ENCODE measurements at regions not wholly inside any gene's neighbourhood (a gene's known extent, or its start where the extent isn't known, plus 50 kb on each side); places are given as distances from the start of the nearest gene placed in this dataset.

DNA sequence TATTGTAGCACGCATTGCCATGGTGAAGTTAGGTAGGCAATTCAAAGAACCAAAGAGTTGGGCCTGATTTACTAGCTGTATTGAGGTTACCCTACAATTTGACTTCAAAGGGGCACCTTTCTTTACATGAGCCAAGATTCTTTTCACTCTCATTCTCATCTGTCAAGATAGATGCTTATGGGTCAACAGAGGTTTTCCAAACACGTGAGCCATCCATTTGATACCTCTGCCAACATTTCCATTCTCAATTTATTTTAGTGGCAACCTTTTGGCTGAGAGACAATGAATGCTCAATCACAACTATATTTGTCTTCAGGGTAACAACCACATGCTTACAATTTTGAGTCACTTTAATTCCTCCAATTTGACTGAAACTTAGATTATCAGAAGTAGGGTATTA, 370.6 kb upstream of the CDH20 start:
- Histone ChIP-seq H3K4ac (ENCODE audit: low read depth, low read length) (no peak overlapping the region), H2AFZ (ENCODE audit: low read length) (no peak overlapping the region), H4K91ac (ENCODE audit: insufficient read length, low read depth, low read length) (no peak overlapping the region), H2AK5ac (ENCODE audit: insufficient read length, low read length) (no peak overlapping the region), H3K18ac (ENCODE audit: insufficient read length, low read depth, low read length) (no peak overlapping the region), H3T11ph (ENCODE audit: low read length) (no peak overlapping the region), H3K14ac (ENCODE audit: insufficient read depth, low read length) (no peak overlapping the region), H2BK12ac (ENCODE audit: insufficient read length, low read depth, low read length) (no peak overlapping the region), H3K79me2 (ENCODE audit: insufficient read depth, low read length) (no peaks in the 10 kb centered on the region), H3K4me2 (ENCODE audit: insufficient read depth, insufficient read length, low read length) (no peak overlapping the region), H3K9me3 (ENCODE audit: control insufficient read depth, low read depth, low read length) (no peaks in the 10 kb centered on the region), H4K8ac (replicated peaks; ENCODE audit: insufficient read length, low read depth, low read length) (no peak overlapping the region), H2BK120ac (ENCODE audit: low read depth, low read length, poor library complexity, severe bottlenecking) (no peak overlapping the region), H3K4me1 (ENCODE audit: insufficient read depth, low read length) (no peaks in the 10 kb centered on the region), H4K5ac (ENCODE audit: insufficient read length, low read depth, low read length) (no peak overlapping the region), H3K27ac (ENCODE audit: insufficient read length, low read depth, low read length) (no peak overlapping the region), H2BK5ac (ENCODE audit: insufficient read length, low read length) (no peak overlapping the region), H2BK20ac (ENCODE audit: low read depth, low read length, poor library complexity, severe bottlenecking) (no peak overlapping the region), H2BK15ac (ENCODE audit: low read depth, low read length) (no peak overlapping the region), H3K23me2 (ENCODE audit: insufficient read length, low read depth, low read length, poor library complexity, severe bottlenecking) (no peaks in the 10 kb centered on the region), H3K56ac (ENCODE audit: insufficient read length, low read depth, low read length) (no peak overlapping the region), H3K23ac (ENCODE audit: insufficient read length, low read depth, low read length) (no peak overlapping the region), H3K27me3 (ENCODE audit: insufficient read depth, low read length) (no peaks in the 10 kb centered on the region), H3K79me1 (ENCODE audit: insufficient read depth, low read depth, low read length, poor library complexity, severe bottlenecking) (no peaks in the 10 kb centered on the region), H4K20me1 (ENCODE audit: control insufficient read depth, insufficient read depth, insufficient read length) (no peaks in the 10 kb centered on the region), H3K9ac (ENCODE audit: extremely low read depth, insufficient read length, low read length) (no peak overlapping the region)
- no peak for DNase-seq
- no peaks in the 10 kb centered on the region for H3K4me1 Mint-ChIP-seq
- H3K36me3 Mint-ChIP-seq (ENCODE audit: insufficient read depth in 1 of 3, low read depth in 3 of 3) = no peaks in the 10 kb centered on the region; a peak in 1 of 7 replicates
- H3K4me3 Mint-ChIP-seq = no peak overlapping the region
- no CpG with 5 or more reads among the region's 2 CpGs for WGBS (ENCODE audit: extremely low coverage, insufficient read length, low lambda C conversion rate)
- H3K27me3 Mint-ChIP-seq (ENCODE audit: low read depth) = no peaks in the 10 kb centered on the region
- H3K27ac Mint-ChIP-seq = no peak overlapping the region
- TF ChIP-seq, protein P1, sequence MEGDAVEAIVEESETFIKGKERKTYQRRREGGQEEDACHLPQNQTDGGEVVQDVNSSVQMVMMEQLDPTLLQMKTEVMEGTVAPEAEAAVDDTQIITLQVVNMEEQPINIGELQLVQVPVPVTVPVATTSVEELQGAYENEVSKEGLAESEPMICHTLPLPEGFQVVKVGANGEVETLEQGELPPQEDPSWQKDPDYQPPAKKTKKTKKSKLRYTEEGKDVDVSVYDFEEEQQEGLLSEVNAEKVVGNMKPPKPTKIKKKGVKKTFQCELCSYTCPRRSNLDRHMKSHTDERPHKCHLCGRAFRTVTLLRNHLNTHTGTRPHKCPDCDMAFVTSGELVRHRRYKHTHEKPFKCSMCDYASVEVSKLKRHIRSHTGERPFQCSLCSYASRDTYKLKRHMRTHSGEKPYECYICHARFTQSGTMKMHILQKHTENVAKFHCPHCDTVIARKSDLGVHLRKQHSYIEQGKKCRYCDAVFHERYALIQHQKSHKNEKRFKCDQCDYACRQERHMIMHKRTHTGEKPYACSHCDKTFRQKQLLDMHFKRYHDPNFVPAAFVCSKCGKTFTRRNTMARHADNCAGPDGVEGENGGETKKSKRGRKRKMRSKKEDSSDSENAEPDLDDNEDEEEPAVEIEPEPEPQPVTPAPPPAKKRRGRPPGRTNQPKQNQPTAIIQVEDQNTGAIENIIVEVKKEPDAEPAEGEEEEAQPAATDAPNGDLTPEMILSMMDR (conservative IDR thresholded peaks at IDR 0.05) = no peak
- H3K9me3 Mint-ChIP-seq = peaks cover 0 to 2% of the 10 kb centered on the region in 2 experiments; a peak in 2 of 5 replicates
